Anterior cingulate cortex (tissue), 58 donors: ENCODE measurements at regions not wholly inside any gene's neighbourhood (a gene's known extent, or its start where the extent isn't known, plus 50 kb on each side); places are given as distances from the start of the nearest gene placed in this dataset.

Experiments used
- DNase-seq, 58 donors: peaks; one replicate each; lab custom pipeline; 2025; lab: John Stamatoyannopoulos, UW

DNA sequence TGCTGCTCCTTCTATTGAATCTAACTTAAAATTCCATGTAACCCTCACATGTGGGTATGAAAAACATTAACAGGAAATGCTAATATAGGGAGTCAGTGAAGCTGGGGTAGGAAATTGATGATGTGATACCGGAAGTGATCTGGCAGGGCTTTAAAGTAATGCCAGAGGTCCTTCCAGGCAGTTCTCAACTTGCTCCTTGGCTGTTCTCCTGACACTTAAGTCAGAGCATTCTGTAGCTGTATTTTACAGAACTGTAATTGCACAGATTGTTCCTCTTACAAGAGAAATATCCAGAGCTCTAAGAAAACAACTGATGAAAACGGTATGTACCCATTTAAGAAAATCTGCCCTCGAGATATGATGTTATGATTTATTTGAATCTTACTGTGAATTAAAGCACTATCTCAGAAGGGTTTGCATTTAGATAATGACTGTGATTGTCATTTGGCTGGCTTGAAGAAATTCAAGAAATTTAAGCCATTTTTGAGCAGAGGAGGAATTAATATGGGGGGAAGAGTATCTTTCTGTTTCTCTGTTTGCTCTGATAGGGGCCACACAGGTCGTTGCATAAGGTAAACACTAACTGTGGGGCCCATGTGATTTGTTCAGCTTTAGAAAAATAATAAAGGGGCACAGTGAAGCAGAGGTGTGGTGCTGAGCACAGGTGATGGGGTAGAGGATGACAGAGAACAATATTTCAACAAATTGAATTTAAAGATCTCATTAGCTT, 88.4 kb downstream of the BBS10 start:
- no peak for DNase-seq

DNA sequence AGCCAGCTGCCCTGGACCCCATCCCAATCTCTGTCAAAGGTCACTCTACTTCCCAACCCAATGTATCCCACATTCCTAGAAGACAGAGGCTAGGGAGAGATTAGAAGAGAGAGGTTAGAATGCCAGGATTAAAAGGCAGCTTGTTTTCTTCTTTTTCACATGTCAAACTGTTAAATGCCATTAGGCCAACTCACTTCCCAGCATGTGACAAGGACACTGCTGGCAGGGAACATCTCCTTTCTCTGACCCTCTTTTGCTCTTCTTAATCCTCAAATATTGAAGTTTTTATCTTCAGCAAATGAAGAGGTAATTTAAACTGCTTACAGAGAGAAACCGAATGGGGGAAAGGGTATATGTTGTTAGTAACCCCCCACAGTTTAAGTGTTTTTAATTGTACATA, 89.1 kb downstream of the BBS10 start:
- no peak for DNase-seq

DNA sequence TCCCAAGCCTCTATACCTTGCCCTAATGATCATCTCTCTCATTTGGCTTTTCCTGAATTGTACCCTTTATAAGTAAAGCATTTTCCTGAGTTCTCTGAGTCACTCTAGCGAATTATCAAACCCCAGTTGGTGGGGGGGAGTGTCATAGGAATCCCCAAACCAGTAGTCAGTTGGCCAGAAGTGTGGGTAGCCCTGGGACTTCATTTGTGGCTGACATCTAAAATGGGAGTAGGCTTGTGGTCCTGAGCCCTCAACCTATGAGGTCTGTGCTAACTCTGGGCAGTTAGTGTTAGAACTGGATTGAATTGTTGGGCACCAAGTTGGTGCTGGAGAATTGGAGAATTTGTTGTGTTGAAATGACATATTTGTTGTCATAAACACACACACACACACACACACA, 91.3 kb downstream of the BBS10 start:
- no peak for DNase-seq

GRCh38 chr12:76256321-76256720, 91.9 kb downstream of the BBS10 start:
- DNase-seq, result no peak

DNA sequence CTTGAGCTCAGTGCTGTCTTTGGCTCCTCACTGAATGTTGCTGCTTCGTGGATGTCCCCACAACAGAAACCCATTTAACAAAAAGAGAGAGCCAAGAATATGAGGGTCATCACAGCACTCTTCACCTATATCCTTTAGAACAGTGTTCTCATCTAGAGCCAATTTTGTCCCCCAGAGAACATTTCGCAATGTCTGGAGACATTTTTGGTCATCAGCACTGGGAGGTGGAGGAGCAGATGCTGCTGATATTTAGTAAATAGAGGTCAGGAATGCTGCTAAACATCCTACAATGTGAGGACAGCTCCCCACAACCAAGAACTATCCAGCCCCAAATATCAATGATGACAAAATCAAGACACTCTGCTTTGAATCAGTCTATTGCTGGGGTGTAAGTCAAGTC, 92.5 kb downstream of the BBS10 start:
- DNase-seq, result no peak

- no peak for DNase-seq
These were observed 92.9 kb downstream of the BBS10 start for GRCh38 chr12:76255281-76255680.

- DNase-seq, result no peak
These were observed 96.2 kb downstream of the BBS10 start for GRCh38 chr12:76252031-76252430.

DNA sequence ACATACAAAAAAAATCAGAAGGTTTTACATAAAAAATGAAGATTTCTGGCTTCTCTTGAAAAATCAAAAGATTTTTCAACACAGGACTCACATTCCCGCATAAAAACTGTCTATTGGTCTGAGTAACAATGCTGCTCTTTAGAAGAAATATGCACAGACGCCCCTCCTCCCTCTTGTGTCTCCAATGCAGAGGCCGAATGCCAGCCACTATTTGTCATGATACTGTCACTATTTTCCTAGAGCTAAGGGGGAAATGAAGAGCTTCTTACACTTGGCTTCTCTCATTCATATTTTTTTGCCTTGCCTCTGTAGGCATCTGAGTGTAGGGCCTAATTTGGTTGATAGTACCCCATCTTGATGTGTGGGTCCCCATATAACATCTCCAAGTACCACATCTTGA, 98.0 kb downstream of the BBS10 start:
- DNase-seq, result peak in 3 of 58 donors; percentile 1 to 2 (median 2)

GRCh38 chr12:76249501-76249900, 98.7 kb downstream of the BBS10 start:
- no peak for DNase-seq

DNA sequence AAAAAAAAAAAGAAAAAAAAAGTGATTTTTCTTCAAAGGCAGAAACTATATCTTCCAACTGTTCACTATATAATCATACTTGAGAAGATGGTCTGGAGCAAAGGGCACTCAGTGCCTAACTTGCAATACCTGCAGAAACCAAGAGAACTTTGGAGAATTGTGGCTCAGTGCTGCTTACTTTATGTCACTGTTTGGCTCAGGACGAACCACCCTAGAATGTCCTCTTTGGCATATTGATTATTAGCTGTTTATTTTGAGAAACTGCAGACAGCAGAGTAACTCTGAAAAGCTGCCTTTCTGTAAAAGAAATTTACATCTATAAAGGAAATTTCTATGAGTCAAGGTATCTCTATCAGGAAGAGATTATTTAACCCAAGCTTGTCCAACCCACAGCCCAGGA, 100.2 kb downstream of the BBS10 start:
- no peak for DNase-seq

GRCh38 chr12:76247026-76247646, 101.1 kb downstream of the BBS10 start:
- DNase-seq, result no peak

GRCh38 chr12:76246611-76247010, 101.6 kb downstream of the BBS10 start:
- no peak for DNase-seq

DNA sequence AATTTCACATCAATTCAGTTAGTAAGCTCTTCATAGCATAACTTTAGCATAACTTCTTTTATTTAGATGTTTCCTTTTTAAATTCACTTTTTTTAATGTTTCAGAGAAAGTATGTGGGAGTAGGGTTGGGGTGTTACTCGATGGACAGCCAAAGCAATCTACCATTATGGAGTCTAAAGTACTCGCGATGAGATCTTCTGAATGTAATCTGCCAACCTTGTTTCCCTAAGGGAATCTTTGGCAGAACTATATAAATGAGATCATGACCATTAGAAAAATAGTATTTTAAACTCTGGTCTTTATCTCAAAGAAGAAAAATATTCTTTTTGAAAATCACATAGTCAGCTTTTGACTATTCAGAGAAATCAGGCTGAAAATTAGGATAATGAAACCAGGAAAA, 103.9 kb downstream of the BBS10 start:
- DNase-seq, result no peak

GRCh38 chr12:76242813-76243550, 105.2 kb downstream of the BBS10 start:
- no peak for DNase-seq

DNA sequence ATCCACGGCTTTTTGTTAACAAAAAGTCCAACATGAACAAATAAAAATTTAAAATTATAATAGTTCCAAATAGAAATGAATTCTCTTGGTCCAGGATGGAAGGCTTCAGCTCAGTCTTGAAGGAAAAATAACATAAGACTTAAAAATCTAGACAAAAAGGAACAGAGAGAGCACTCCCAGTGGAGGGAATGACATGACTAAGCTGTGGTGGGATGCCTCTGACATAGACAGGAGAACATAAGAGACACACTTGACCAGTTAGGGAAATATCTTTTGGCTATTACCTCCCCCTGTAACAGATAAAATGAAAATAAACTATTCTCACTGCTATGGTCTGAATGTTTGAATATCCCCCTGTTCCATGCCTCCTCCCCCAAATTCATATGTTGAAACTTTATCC, 106.8 kb downstream of the BBS10 start:
- DNase-seq, result no peak

- no peak for DNase-seq
These were observed 107.9 kb downstream of the BBS10 start for GRCh38 chr12:76240281-76240680.

GRCh38 chr12:76238688-76239087, 109.5 kb downstream of the BBS10 start:
- no peak for DNase-seq

DNA sequence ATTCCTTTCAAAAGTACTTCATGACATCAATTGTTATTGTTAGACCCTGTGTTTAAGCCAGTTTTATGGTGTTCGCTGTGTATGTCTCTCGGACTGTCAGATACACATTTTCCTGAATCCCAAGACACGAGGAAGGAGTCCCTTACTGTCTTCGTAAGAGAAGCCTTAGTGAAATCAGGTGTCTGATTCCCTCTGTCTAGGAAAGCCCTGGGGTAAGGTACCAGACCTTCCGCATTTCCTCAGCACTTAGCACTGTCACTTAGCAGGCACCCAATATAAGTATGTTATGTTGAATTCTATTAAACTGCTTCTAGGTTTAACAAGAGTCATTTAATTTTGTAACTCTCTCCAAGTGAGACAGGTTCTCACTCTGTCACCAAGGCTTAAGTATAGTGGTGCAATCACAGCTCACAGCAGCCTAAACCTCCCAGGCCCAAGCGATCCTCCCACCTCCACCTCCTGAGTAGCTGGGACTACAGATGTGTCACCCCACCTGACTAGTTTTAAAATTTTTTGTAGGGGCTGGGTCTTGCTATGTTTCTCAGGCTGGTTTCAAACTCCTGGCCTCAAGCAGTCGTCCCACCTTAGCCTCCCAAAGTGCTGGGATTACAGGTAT, 111.0 kb downstream of the BBS10 start:
- DNase-seq, result no peak

DNA sequence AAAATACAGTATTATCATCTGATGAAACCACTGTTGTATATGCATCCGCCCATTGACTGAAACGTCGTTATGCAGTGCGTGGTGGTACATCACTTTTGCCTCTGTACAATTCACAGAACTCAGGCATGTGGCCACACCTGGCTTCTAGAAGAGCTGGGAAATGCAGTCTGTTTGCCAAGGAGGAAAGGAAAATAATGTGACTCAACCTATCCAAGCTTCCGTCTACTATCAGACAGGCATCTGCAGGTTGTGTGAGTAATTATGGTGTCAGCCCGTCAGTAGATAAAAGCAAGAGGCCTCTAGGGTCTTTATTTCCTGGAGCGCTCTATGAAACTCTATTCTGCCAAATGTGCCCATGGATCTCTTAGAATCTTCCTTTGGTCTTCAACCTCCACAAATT, 111.6 kb downstream of the BBS10 start:
- no peak for DNase-seq

GRCh38 chr12:76234741-76235140, 113.5 kb downstream of the BBS10 start:
- DNase-seq, result no peak

DNA sequence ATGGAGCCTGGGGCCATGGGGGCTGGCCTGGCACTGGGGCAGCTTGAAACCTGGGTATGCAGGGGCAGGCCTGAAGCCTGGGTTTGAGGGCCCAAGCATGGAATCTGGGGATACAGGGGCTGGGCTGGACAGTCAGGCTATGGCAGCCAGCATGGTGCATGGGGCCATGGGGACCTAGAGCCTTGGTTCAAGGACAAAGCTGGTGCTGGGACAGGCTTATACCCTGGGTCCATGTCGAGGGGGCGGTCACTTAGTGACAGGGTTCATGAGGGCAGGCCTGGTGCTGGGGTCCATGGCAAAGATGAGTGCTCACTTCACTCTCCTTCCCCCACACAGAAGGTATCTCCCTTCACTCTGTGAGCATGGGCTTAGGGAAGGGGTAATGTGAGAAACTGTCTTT, 116.2 kb downstream of the BBS10 start:
- no peak for DNase-seq
